HL-60 (cell line): ENCODE measurements at regions not wholly inside any gene's neighbourhood (a gene's known extent, or its start where the extent isn't known, plus 50 kb on each side); places are given as distances from the start of the nearest gene placed in this dataset.

ENCODE experiments used
- DNase-seq, 2 experiments: peaks; one replicate each; pipeline ENCODE4 v3.0.0-alpha.2; 2010 to 2020; ENCODE audit warnings: low read depth in 1 of 2, low spot score in 1 of 2
- H3K27ac ChIP-seq: fragments of 250-450 bp; sonication (Bioruptor Pico); replicated peaks from 2 replicates; pipeline ENCODE4 v1.5.1; 2020; ENCODE audit warnings: mild to moderate bottlenecking, moderate library complexity
- H3K27me3 ChIP-seq: fragments of 250-450 bp; sonication (Bioruptor Pico); 2 replicates; pipeline ENCODE4 v1.5.1; 2021; ENCODE audit warnings: mild to moderate bottlenecking, moderate library complexity; ENCODE audit not compliant: insufficient read depth, poor library complexity, severe bottlenecking
- H3K4me3 ChIP-seq: replicated peaks from 2 replicates; pipeline ENCODE4 v1.5.1; 2011; ENCODE audit warnings: mild to moderate bottlenecking, control low read depth, low read length; ENCODE audit not compliant: insufficient read depth
- GABPA ChIP-seq: IDR thresholded peaks from 2 replicates; pipeline ENCODE4 v1.6.1; 2012; ENCODE audit warnings: low read depth
- POLR2AphosphoS5 ChIP-seq: IDR thresholded peaks from 2 replicates; pipeline ENCODE4 v1.6.1; 2012; ENCODE audit warnings: low read depth
- SPI1 ChIP-seq: IDR thresholded peaks from 2 replicates; pipeline ENCODE4 v1.6.1; 2012; ENCODE audit warnings: low read depth, mild to moderate bottlenecking, borderline replicate concordance
- TF ChIP-seq, protein P1 (sequence below): IDR thresholded peaks from one replicate; pipeline ENCODE4 v1.5.1; 2011; ENCODE audit warnings: low read length, control low read depth, inconsistent platforms; ENCODE audit not compliant: insufficient read depth
- TF ChIP-seq, protein P2 (sequence below): IDR thresholded peaks from 2 replicates; pipeline ENCODE4 v1.6.1; 2012; ENCODE audit warnings: low read depth; ENCODE audit not compliant: insufficient replicate concordance

DNA sequence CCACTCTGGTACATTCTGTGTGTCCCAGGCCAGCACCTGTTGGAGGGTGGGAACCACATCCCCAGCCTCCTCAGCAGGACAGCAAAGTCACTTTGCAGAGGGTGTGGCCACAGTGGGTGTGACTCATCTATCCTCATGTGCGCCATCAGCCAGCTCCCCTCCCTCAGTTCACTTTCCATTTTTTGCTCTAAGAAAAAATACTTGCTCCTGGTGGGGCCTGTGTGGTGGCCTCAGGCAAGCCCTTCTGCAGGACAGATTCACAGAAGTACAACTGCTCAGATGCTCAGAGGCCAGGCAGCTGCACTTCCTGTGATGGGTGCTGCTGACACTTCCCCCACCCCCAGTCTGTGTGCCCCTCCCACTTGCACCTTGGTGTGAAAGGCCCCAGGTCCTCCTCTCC is 78.3 kb upstream of the ALDH1L1 start:
- DNase-seq: no peak
- H3K27me3 ChIP-seq: no peaks in the 10 kb centered on the region
- no peak overlapping the region for H3K27ac ChIP-seq
- no peak overlapping the region for H3K4me3 ChIP-seq
- TF ChIP-seq POLR2AphosphoS5: no peak
- TF ChIP-seq SPI1: no peak
- TF ChIP-seq, protein P1, sequence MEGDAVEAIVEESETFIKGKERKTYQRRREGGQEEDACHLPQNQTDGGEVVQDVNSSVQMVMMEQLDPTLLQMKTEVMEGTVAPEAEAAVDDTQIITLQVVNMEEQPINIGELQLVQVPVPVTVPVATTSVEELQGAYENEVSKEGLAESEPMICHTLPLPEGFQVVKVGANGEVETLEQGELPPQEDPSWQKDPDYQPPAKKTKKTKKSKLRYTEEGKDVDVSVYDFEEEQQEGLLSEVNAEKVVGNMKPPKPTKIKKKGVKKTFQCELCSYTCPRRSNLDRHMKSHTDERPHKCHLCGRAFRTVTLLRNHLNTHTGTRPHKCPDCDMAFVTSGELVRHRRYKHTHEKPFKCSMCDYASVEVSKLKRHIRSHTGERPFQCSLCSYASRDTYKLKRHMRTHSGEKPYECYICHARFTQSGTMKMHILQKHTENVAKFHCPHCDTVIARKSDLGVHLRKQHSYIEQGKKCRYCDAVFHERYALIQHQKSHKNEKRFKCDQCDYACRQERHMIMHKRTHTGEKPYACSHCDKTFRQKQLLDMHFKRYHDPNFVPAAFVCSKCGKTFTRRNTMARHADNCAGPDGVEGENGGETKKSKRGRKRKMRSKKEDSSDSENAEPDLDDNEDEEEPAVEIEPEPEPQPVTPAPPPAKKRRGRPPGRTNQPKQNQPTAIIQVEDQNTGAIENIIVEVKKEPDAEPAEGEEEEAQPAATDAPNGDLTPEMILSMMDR: no peak
- TF ChIP-seq, protein P2, sequence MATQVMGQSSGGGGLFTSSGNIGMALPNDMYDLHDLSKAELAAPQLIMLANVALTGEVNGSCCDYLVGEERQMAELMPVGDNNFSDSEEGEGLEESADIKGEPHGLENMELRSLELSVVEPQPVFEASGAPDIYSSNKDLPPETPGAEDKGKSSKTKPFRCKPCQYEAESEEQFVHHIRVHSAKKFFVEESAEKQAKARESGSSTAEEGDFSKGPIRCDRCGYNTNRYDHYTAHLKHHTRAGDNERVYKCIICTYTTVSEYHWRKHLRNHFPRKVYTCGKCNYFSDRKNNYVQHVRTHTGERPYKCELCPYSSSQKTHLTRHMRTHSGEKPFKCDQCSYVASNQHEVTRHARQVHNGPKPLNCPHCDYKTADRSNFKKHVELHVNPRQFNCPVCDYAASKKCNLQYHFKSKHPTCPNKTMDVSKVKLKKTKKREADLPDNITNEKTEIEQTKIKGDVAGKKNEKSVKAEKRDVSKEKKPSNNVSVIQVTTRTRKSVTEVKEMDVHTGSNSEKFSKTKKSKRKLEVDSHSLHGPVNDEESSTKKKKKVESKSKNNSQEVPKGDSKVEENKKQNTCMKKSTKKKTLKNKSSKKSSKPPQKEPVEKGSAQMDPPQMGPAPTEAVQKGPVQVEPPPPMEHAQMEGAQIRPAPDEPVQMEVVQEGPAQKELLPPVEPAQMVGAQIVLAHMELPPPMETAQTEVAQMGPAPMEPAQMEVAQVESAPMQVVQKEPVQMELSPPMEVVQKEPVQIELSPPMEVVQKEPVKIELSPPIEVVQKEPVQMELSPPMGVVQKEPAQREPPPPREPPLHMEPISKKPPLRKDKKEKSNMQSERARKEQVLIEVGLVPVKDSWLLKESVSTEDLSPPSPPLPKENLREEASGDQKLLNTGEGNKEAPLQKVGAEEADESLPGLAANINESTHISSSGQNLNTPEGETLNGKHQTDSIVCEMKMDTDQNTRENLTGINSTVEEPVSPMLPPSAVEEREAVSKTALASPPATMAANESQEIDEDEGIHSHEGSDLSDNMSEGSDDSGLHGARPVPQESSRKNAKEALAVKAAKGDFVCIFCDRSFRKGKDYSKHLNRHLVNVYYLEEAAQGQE: no peak
- TF ChIP-seq GABPA: no peak

DNA sequence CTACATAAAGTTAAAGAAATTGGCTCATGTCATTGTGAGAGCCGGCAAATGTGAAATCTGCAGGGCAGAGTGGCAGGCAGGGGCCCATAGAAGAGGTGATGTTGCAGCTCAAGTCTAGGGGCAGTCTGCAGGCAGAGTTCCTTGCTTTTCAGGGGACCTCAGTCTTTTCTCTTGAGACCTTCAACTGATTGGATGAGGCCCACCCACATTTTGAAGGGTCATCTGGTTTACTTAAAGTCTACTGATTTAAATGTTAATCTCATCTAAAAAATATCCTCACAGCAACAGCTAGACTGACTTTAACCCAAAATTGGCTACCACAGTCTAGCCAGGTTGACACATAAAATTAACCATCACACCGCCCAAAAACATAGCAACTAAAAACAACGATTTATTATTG is 77.6 kb upstream of the ALDH1L1 start:
- Histone ChIP-seq H3K27ac (no peak overlapping the region), H3K27me3 (no peaks in the 10 kb centered on the region), H3K4me3 (no peak overlapping the region)
- TF ChIP-seq, protein P1: no peak
- TF ChIP-seq, protein P2: no peak
- TF ChIP-seq POLR2AphosphoS5 (no peak), SPI1 (no peak), GABPA (no peak)
- DNase-seq: no peak

DNA sequence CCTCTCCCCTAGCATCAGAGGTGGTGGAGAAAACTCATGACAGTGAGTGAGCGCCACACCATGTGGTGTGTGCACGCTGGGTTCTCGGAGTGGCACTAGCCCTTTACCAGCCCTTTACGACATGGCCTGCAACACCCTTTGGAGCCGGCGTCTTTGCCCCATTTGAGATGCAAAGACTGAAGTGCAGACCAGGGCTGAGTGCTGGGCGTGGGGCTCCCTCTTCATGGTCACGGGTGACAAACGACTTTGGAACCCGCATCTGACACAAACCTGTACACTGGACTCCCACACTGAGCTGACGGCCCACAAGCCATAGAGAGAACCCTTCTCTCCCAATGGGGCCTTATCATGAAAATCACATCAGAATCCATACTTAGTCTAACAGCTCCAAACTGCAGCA is 76.8 kb upstream of the ALDH1L1 start:
- TF ChIP-seq POLR2AphosphoS5 (no peak), SPI1 (no peak), GABPA (no peak)
- TF ChIP-seq, protein P2: no peak
- TF ChIP-seq, protein P1: no peak
- peaks cover under 1% of the 10 kb centered on the region for H3K27me3 ChIP-seq
- H3K4me3 ChIP-seq: no peak overlapping the region
- no peak for DNase-seq
- H3K27ac ChIP-seq: no peak overlapping the region
